ENCODE measurements at regions not wholly inside any gene's neighbourhood (a gene's known extent, or its start where the extent isn't known, plus 50 kb on each side); places are given as distances from the start of the nearest gene placed in this dataset.

DNA sequence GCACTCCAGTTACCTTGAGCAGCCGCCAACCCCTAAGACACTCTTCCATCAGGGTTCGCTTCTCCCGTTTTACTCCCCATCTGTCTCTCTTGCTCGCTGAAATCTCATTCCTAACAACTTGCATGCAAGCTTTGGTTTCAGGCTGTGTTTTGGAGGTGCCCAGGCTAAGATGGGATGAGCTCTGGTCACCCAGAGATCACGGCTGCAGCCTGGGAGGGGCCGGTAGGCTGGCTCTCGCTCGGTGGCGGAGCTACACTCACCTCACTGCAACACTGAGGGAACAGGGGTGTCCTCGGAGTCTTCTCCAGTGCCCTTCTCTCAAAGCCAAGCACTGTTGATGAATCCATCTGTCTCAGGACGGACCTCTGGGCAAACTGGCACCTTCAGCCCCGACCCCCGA lies 197.5 kb downstream of the BARX2 start:
- 94 to 95% methylated on average over 13 of the region's 13 CpGs for WGBS, 2 donors
- DNase-seq, result no peak

DNA sequence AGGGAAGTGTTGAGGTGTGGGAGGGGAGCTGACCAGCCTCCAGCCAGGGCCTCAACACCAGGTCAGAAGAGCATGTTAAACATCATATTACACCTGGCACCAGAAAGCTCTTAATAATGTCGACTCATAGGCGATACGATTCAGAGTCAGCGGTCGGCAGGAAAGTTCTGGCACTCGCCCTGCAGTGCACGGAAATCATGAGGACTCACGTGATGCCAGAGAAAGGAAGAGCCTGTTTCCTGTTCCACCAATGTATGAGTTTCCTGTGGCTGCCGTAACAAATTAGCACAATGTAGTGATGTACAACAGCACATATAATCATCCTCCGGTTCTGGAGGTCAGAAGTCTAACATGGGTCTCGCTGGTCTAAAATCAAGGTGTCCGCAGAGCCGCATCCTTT lies 198.8 kb downstream of the BARX2 start:
- Histone ChIP-seq H3K9ac (ENCODE audit: insufficient read depth in 1 of 2, low read length in 2 of 2) (no peak overlapping the region), H3K4me3 (no peak overlapping the region), H3K36me3 (ENCODE audit: control insufficient read depth in 4 of 4, insufficient read depth in 4 of 4, low read length in 4 of 4) (no peaks in the 10 kb centered on the region), H3K27ac (ENCODE audit: low read depth in 1 of 2, low read length in 1 of 2) (no peak overlapping the region), H3K4me1 (ENCODE audit: control insufficient read depth in 5 of 5, insufficient read depth in 5 of 5, low read length in 5 of 5) (no peaks in the 10 kb centered on the region), H3K27me3 (ENCODE audit: control insufficient read depth in 3 of 3, insufficient read depth in 3 of 3, low read length in 2 of 3) (no peaks in the 10 kb centered on the region), H3K9me3 (ENCODE audit: control insufficient read depth in 4 of 4, insufficient read depth in 3 of 4, low read length in 3 of 4) (peaks cover 0 to 15% (median 1%) of the 10 kb centered on the region in 4 donors)
- DNase-seq (no peak), ATAC-seq (ENCODE audit: insufficient read depth, low FRiP score) (no peak)
- WGBS, 2 donors, result 50 to 66% methylated on average over 13 of the region's 13 CpGs
- TF ChIP-seq, protein P1, sequence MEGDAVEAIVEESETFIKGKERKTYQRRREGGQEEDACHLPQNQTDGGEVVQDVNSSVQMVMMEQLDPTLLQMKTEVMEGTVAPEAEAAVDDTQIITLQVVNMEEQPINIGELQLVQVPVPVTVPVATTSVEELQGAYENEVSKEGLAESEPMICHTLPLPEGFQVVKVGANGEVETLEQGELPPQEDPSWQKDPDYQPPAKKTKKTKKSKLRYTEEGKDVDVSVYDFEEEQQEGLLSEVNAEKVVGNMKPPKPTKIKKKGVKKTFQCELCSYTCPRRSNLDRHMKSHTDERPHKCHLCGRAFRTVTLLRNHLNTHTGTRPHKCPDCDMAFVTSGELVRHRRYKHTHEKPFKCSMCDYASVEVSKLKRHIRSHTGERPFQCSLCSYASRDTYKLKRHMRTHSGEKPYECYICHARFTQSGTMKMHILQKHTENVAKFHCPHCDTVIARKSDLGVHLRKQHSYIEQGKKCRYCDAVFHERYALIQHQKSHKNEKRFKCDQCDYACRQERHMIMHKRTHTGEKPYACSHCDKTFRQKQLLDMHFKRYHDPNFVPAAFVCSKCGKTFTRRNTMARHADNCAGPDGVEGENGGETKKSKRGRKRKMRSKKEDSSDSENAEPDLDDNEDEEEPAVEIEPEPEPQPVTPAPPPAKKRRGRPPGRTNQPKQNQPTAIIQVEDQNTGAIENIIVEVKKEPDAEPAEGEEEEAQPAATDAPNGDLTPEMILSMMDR (IDR thresholded peaks at IDR 0.05; ENCODE audit: control extremely low read depth, extremely low read depth), result no peak

More for the DNA sequence above, 197.5 kb downstream of the BARX2 start:
- Histone ChIP-seq H3K4me1 (ENCODE audit: control insufficient read depth in 5 of 5, insufficient read depth in 5 of 5, low read length in 5 of 5) (no peaks in the 10 kb centered on the region), H3K9ac (ENCODE audit: insufficient read depth in 1 of 2, low read length in 2 of 2) (no peak overlapping the region), H3K27ac (ENCODE audit: low read depth in 1 of 2, low read length in 1 of 2) (no peak overlapping the region), H3K4me3 (no peak overlapping the region), H3K9me3 (ENCODE audit: control insufficient read depth in 4 of 4, insufficient read depth in 3 of 4, low read length in 3 of 4) (peaks cover 0 to 20% (median 1%) of the 10 kb centered on the region in 4 donors), H3K27me3 (ENCODE audit: control insufficient read depth in 3 of 3, insufficient read depth in 3 of 3, low read length in 2 of 3) (no peaks in the 10 kb centered on the region), H3K36me3 (ENCODE audit: control insufficient read depth in 4 of 4, insufficient read depth in 4 of 4, low read length in 4 of 4) (no peaks in the 10 kb centered on the region)
- ATAC-seq (ENCODE audit: insufficient read depth, low FRiP score), result no peak
- TF ChIP-seq, protein P1 (IDR thresholded peaks at IDR 0.05; ENCODE audit: control extremely low read depth, extremely low read depth), result no peak

DNA sequence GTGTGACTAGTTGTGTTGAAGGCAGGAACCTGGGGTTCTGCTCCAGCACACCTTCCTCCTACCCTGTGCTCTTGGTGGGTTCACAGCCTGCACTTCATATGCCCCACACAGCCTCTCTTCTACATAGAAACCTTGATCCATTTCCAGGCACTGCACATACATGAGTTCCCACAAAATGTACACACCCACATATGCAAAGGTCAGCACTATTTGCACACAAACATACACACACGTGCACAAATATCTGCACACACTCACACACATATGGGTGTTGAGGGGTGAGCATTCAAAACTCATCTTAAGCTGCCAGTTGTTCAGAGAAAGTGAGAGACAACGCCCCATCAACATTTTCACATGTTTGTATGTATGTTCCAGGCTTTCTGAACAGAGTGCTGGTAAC lies 201.0 kb downstream of the BARX2 start:
- Histone ChIP-seq H3K9me3 (ENCODE audit: control insufficient read depth in 4 of 4, insufficient read depth in 3 of 4, low read length in 3 of 4) (peaks cover 0 to 13% (median 0%) of the 10 kb centered on the region in 4 donors), H3K4me1 (ENCODE audit: control insufficient read depth in 5 of 5, insufficient read depth in 5 of 5, low read length in 5 of 5) (no peaks in the 10 kb centered on the region), H3K36me3 (ENCODE audit: control insufficient read depth in 4 of 4, insufficient read depth in 4 of 4, low read length in 4 of 4) (no peaks in the 10 kb centered on the region), H3K9ac (ENCODE audit: insufficient read depth in 1 of 2, low read length in 2 of 2) (no peak overlapping the region), H3K27ac (ENCODE audit: low read depth in 1 of 2, low read length in 1 of 2) (no peak overlapping the region), H3K27me3 (ENCODE audit: control insufficient read depth in 3 of 3, insufficient read depth in 3 of 3, low read length in 2 of 3) (no peaks in the 10 kb centered on the region), H3K4me3 (no peak overlapping the region)
- WGBS, 2 donors, result 65 to 69% methylated on average over 2 of the region's 2 CpGs
- TF ChIP-seq, protein P1 (IDR thresholded peaks at IDR 0.05; ENCODE audit: control extremely low read depth, extremely low read depth), result no peak
- ATAC-seq (ENCODE audit: insufficient read depth, low FRiP score) (peak; percentile 10), DNase-seq (no peak)

DNA sequence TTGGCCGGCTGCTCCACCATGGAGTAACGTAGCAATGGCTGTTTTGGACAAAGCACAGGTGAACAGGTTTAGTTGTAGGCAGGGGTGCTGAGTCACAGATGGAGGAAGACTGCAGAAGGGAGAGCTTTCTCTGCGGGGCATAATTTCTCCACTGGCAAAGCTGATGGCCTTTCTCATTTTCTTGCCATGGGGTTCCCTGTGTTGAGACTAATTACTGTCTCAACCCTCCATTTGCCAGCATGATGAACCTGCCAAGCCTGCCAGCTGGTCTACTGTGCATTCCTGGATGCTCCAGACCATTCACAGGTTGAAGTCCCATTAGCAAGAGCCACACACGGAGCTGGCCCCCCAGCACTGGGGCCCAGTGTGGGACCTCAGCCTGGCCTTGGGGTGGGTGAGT lies 202.4 kb downstream of the BARX2 start:
- Histone ChIP-seq H3K9ac (ENCODE audit: insufficient read depth in 1 of 2, low read length in 2 of 2) (no peak overlapping the region), H3K4me3 (no peak overlapping the region), H3K4me1 (ENCODE audit: control insufficient read depth in 5 of 5, insufficient read depth in 5 of 5, low read length in 5 of 5) (no peaks in the 10 kb centered on the region), H3K9me3 (ENCODE audit: control insufficient read depth in 4 of 4, insufficient read depth in 3 of 4, low read length in 3 of 4) (peaks cover 0 to 13% (median 0%) of the 10 kb centered on the region in 4 donors), H3K27ac (ENCODE audit: low read depth in 1 of 2, low read length in 1 of 2) (no peak overlapping the region), H3K27me3 (ENCODE audit: control insufficient read depth in 3 of 3, insufficient read depth in 3 of 3, low read length in 2 of 3) (no peaks in the 10 kb centered on the region), H3K36me3 (ENCODE audit: control insufficient read depth in 4 of 4, insufficient read depth in 4 of 4, low read length in 4 of 4) (no peaks in the 10 kb centered on the region)
- no peak for ATAC-seq (ENCODE audit: insufficient read depth, low FRiP score)
- TF ChIP-seq, protein P1 (IDR thresholded peaks at IDR 0.05; ENCODE audit: control extremely low read depth, extremely low read depth), result no peak
- no peak for DNase-seq
- 93 to 94% methylated on average over 4 of the region's 4 CpGs for WGBS, 2 donors
